ENCODE measurements at regions not wholly inside any gene's neighbourhood (a gene's known extent, or its start where the extent isn't known, plus 50 kb on each side); places are given as distances from the start of the nearest gene placed in this dataset.

DNA sequence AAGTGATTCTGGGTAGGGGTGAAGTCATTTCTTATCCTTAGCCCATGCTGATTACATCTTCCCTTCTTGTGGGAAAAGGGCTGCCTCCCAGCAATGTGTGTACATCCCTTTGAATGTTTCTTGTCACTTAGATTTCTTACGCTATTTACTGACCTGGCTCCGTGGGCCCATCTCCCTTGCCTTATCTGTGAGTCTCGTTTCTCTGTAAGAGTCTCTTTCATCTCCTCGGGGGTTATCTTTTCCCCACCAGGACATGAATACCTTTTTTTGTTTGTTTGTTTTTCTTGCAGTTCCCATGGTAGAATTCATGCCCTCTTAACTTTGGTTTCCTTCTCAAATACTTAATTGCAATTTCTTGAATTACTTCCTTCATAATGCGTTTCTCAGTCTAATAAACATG is 107.7 kb downstream of the BAMBI start (continued):
- TF ChIP-seq ZNF518B (CRISPR knock-in tag; IDR thresholded peaks at IDR 0.05) (no peak), POLR3A (IDR thresholded peaks at IDR 0.05; ENCODE audit: borderline replicate concordance, extremely low read depth, insufficient read depth, insufficient read length) (no peak), ZNF507 (tag; conservative IDR thresholded peaks at IDR 0.05) (no peak), CBX1 (IDR thresholded peaks at IDR 0.05; ENCODE audit: low read depth) (no peak), SRSF9 (IDR thresholded peaks at IDR 0.05; ENCODE audit: borderline replicate concordance, low read depth, low read length) (no peak), YBX1 (IDR thresholded peaks at IDR 0.05) (no peak), POLR2A (conservative IDR thresholded peaks at IDR 0.05) (no peak), HDAC1 (IDR thresholded peaks at IDR 0.05) (peak in 1 of 2 experiments; percentile 40; a peak in 1 of 4 replicates), ZNF785 (CRISPR knock-in tag; IDR thresholded peaks at IDR 0.05) (no peak), DNMT1 (IDR thresholded peaks at IDR 0.05) (no peak), NONO (IDR thresholded peaks at IDR 0.05; ENCODE audit: low read depth in 2 of 2, low read length in 1 of 2) (no peak), RNF2 (IDR thresholded peaks at IDR 0.05) (no peak), PTTG1 (tag; IDR thresholded peaks at IDR 0.05; ENCODE audit: low read depth) (no peak), SOX6 (IDR thresholded peaks at IDR 0.05) (0 out of 2 replicates have a peak, but pooled peaks have one; percentile 15), AFF4 (CRISPR knock-in tag; IDR thresholded peaks at IDR 0.05) (no peak), RFX7 (CRISPR knock-in tag; IDR thresholded peaks at IDR 0.05) (no peak), IRF1 (CRISPR knock-in tag; IDR thresholded peaks at IDR 0.05; ENCODE audit: borderline replicate concordance) (no peak), ESRRB (CRISPR knock-in tag; IDR thresholded peaks at IDR 0.05; ENCODE audit: borderline replicate concordance) (no peak), ZNF134 (CRISPR knock-in tag; conservative IDR thresholded peaks at IDR 0.05) (no peak), CHD2 (IDR thresholded peaks at IDR 0.05; ENCODE audit: low read depth, low read length) (no peak), FOSL1 (tag; conservative IDR thresholded peaks at IDR 0.05) (no peak), MEF2A (IDR thresholded peaks at IDR 0.05; ENCODE audit: control insufficient read depth, low read depth, low read length) (no peak)
- TF ChIP-seq, protein P1, sequence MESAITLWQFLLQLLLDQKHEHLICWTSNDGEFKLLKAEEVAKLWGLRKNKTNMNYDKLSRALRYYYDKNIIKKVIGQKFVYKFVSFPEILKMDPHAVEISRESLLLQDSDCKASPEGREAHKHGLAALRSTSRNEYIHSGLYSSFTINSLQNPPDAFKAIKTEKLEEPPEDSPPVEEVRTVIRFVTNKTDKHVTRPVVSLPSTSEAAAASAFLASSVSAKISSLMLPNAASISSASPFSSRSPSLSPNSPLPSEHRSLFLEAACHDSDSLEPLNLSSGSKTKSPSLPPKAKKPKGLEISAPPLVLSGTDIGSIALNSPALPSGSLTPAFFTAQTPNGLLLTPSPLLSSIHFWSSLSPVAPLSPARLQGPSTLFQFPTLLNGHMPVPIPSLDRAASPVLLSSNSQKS (CRISPR knock-in tag; IDR thresholded peaks at IDR 0.05): no peak
